Left renal pelvis (tissue), 4 donors: ENCODE measurements at regions not wholly inside any gene's neighbourhood (a gene's known extent, or its start where the extent isn't known, plus 50 kb on each side); places are given as distances from the start of the nearest gene placed in this dataset.
A peak's percentile ranks its signal among the peaks of the same experiment; 100 is the strongest.
"Not testable (repeated sequence)": the region's sequence is repeated elsewhere in the genome, so short reads cannot be mapped to it uniquely, and the experiment has no call there.

Experiments used
- DNase-seq, 4 donors: peaks; one replicate each; pipeline ENCODE4 v3.0.0-alpha.2; 2013; ENCODE audit warnings: low read depth in 4 of 4, low spot score in 3 of 4

- no peak for DNase-seq
These were observed 136.1 kb upstream of the WDFY3 start for GRCh38 chr4:85102606-85103005.

- no peak for DNase-seq
These were observed 139.7 kb upstream of the WDFY3 start for GRCh38 chr4:85106166-85106565.

- DNase-seq, result no peak
These were observed 140.4 kb upstream of the WDFY3 start for GRCh38 chr4:85106805-85107336.

GRCh38 chr4:85107553-85107952, 141.1 kb upstream of the WDFY3 start:
- DNase-seq, result no peak

GRCh38 chr4:85113706-85114105, 147.2 kb upstream of the WDFY3 start:
- no peak for DNase-seq

GRCh38 chr4:85114526-85114925, 148.0 kb upstream of the WDFY3 start:
- no peak for DNase-seq

GRCh38 chr4:85116008-85116407, 149.5 kb upstream of the WDFY3 start:
- no peak for DNase-seq

GRCh38 chr4:85125688-85126087, 159.2 kb upstream of the WDFY3 start:
- no peak for DNase-seq

GRCh38 chr4:85126991-85127591, 160.6 kb upstream of the WDFY3 start:
- no peak for DNase-seq

GRCh38 chr4:85127653-85128052, 161.2 kb upstream of the WDFY3 start:
- no peak for DNase-seq

GRCh38 chr4:85128246-85129204, 162.0 kb upstream of the WDFY3 start:
- no peak for DNase-seq

GRCh38 chr4:85129354-85130125, 163.1 kb upstream of the WDFY3 start:
- not testable (repeated sequence) for DNase-seq

GRCh38 chr4:85132117-85132516, 165.6 kb upstream of the WDFY3 start:
- DNase-seq, result no peak

GRCh38 chr4:85132570-85132969, 166.1 kb upstream of the WDFY3 start:
- no peak for DNase-seq

- not testable (repeated sequence) for DNase-seq
These were observed 173.3 kb upstream of the WDFY3 start for GRCh38 chr4:85139749-85140148.

GRCh38 chr4:85142451-85142850, 176.0 kb upstream of the WDFY3 start:
- DNase-seq, result no peak

- peak in 3 of 4 donors; percentile 26 to 43 (median 39) for DNase-seq
These were observed 181.1 kb upstream of the WDFY3 start for GRCh38 chr4:85147481-85148076.

- no peak for DNase-seq
These were observed 183.2 kb upstream of the WDFY3 start for GRCh38 chr4:85149676-85150075.

GRCh38 chr4:85151371-85151770, 184.9 kb upstream of the WDFY3 start:
- DNase-seq, result no peak

GRCh38 chr4:85151786-85152185, 185.3 kb upstream of the WDFY3 start:
- no peak for DNase-seq

- DNase-seq, result no peak
These were observed 186.0 kb upstream of the WDFY3 start for GRCh38 chr4:85152480-85152879.
